ENCODE measurements at regions not wholly inside any gene's neighbourhood (a gene's known extent, or its start where the extent isn't known, plus 50 kb on each side); places are given as distances from the start of the nearest gene placed in this dataset.
"Not testable (repeated sequence)": the region's sequence is repeated elsewhere in the genome, so short reads cannot be mapped to it uniquely, and the experiment has no call there.

DNA sequence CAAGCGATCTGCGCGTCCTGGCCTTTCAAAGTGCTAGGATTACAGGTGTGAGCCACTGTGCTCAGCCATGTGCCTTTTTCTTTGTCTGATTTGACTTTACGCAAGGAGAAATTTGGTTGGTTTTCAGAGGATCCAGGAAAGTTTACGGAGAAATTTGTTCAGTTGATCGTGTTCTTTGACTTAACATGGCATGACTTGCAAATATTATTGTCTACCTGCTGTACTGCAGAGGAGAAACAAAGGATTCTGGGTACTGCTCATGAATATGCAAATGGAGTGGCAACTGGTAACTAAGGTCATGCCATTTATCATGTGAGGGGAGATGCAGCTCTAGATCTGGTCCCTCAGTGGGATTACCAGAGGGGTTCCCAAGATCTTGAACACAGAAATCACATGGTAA is 68.8 kb upstream of the CHD6 start:
- CTCF ChIA-PET, result no interaction called here
- no peaks in the 10 kb centered on the region for H3K9me3 ChIP-seq (ENCODE audit: low read depth, low read length, poor library complexity, severe bottlenecking)
- POLR2A ChIA-PET (ENCODE audit: low non-redundant PET), result no interaction called here
- no peaks in the 10 kb centered on the region for H3K27me3 ChIP-seq (replicated peaks; ENCODE audit: insufficient read depth, low read depth, low read length, poor library complexity)
- no peaks in the 10 kb centered on the region for H3K36me3 ChIP-seq (ENCODE audit: insufficient read depth, low read length, poor library complexity, severe bottlenecking)
- no peaks in the 10 kb centered on the region for H3K4me1 ChIP-seq (ENCODE audit: insufficient read depth, low read length, poor library complexity, severe bottlenecking)
- no TSS peak for BruUV-seq (replicated peaks)
- no peak for DNase-seq (ENCODE audit: low spot score)
- intact Hi-C loops (cut with micrococcal nuclease; ENCODE audit: unreplicated experiment), result no loop called here
- H3K4me3 ChIP-seq (ENCODE audit: low read depth, low read length, poor library complexity, severe bottlenecking), result no peak overlapping the region
- TF ChIP-seq, protein P1, sequence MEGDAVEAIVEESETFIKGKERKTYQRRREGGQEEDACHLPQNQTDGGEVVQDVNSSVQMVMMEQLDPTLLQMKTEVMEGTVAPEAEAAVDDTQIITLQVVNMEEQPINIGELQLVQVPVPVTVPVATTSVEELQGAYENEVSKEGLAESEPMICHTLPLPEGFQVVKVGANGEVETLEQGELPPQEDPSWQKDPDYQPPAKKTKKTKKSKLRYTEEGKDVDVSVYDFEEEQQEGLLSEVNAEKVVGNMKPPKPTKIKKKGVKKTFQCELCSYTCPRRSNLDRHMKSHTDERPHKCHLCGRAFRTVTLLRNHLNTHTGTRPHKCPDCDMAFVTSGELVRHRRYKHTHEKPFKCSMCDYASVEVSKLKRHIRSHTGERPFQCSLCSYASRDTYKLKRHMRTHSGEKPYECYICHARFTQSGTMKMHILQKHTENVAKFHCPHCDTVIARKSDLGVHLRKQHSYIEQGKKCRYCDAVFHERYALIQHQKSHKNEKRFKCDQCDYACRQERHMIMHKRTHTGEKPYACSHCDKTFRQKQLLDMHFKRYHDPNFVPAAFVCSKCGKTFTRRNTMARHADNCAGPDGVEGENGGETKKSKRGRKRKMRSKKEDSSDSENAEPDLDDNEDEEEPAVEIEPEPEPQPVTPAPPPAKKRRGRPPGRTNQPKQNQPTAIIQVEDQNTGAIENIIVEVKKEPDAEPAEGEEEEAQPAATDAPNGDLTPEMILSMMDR (conservative IDR thresholded peaks at IDR 0.05; ENCODE audit: low read depth, low read length), result no peak
- TF ChIP-seq EZH2 (IDR thresholded peaks at IDR 0.05; ENCODE audit: borderline replicate concordance, low read depth, low read length, poor library complexity, severe bottlenecking), result no peak
- no peak overlapping the region for H3K27ac ChIP-seq (ENCODE audit: low read depth, low read length, poor library complexity, severe bottlenecking)

DNA sequence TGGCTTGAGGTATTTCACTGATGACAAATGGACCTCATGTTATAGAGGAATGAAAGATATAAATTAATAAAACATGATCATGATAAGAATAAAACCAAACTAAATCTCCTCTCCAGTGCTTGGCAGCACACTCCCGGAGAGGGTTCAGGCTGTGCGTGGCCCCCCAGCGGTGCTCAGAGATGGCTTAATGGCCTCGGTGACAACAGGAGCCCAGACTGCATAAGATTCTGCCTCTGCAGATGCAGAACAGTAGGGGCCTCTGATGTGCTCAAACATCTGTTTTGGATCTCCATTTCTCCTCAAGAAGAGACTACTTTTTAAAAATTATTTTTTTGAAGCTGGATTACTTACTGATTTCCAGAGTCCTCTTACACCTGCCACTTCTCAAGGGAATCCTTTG is 67.0 kb upstream of the CHD6 start:
- H3K9me3 ChIP-seq (ENCODE audit: low read depth, low read length, poor library complexity, severe bottlenecking); H3K27ac ChIP-seq (ENCODE audit: low read depth, low read length, poor library complexity, severe bottlenecking); intact Hi-C loops (cut with micrococcal nuclease; ENCODE audit: unreplicated experiment); DNase-seq (ENCODE audit: low spot score); H3K4me3 ChIP-seq (ENCODE audit: low read depth, low read length, poor library complexity, severe bottlenecking); H3K27me3 ChIP-seq (replicated peaks; ENCODE audit: insufficient read depth, low read depth, low read length, poor library complexity); H3K4me1 ChIP-seq (ENCODE audit: insufficient read depth, low read length, poor library complexity, severe bottlenecking); CTCF ChIA-PET; H3K36me3 ChIP-seq (ENCODE audit: insufficient read depth, low read length, poor library complexity, severe bottlenecking); BruUV-seq (replicated peaks); POLR2A ChIA-PET (ENCODE audit: low non-redundant PET): not testable (repeated sequence)

DNA sequence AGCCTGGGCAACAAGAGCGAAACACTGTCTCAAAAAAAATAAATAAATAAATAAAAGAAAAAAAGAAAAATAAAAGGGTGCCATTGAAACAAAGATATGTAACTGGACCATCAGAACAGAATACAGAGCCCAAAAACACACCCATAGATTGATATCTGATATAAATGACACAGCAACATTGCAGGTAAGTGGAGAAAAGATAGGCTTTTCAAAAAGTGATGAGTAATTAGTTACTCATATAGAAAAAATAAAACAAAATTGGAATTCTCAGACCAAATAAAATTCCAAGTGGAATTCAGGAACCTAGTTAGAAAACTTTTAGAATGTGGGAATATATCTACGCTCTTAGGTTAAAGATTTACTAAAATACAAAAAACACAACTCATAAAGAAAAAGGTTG is 60.6 kb upstream of the CHD6 start:
- intact Hi-C loops (cut with micrococcal nuclease; ENCODE audit: unreplicated experiment), result no loop called here
- H3K36me3 ChIP-seq (ENCODE audit: insufficient read depth, low read length, poor library complexity, severe bottlenecking), result no peaks in the 10 kb centered on the region
- DNase-seq (ENCODE audit: low spot score), result no peak
- H3K9me3 ChIP-seq (ENCODE audit: low read depth, low read length, poor library complexity, severe bottlenecking), result no peaks in the 10 kb centered on the region
- H3K27me3 ChIP-seq (replicated peaks; ENCODE audit: insufficient read depth, low read depth, low read length, poor library complexity), result no peaks in the 10 kb centered on the region
- no peak for TF ChIP-seq EZH2 (IDR thresholded peaks at IDR 0.05; ENCODE audit: borderline replicate concordance, low read depth, low read length, poor library complexity, severe bottlenecking)
- TF ChIP-seq, protein P1 (conservative IDR thresholded peaks at IDR 0.05; ENCODE audit: low read depth, low read length), result no peak
- CTCF ChIA-PET, result no interaction called here
- H3K4me3 ChIP-seq (ENCODE audit: low read depth, low read length, poor library complexity, severe bottlenecking), result no peak overlapping the region
- H3K4me1 ChIP-seq (ENCODE audit: insufficient read depth, low read length, poor library complexity, severe bottlenecking), result no peaks in the 10 kb centered on the region
- POLR2A ChIA-PET (ENCODE audit: low non-redundant PET), result no interaction called here
- no peak overlapping the region for H3K27ac ChIP-seq (ENCODE audit: low read depth, low read length, poor library complexity, severe bottlenecking)
- no TSS peak for BruUV-seq (replicated peaks)

DNA sequence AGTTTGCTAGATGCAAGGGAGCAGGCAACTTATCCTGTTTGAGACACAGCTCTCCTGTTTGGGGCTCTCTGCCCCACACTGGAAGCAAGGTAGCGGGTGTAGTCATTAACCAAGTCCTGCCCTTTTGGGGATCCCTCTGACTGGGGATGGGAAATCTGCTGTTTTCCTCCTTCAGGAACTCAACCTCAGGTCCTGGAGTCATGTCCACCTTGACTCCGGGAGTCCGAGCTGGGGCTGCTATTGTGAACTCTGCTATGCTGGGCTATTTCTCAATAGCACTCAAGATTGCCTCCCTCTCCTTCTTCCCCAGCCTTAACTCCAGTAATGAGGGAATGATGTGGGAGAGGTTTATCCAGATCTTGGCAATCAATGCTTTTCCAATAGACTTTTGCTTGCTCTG is 54.1 kb upstream of the CHD6 start:
- Histone ChIP-seq H3K27ac (ENCODE audit: low read depth, low read length, poor library complexity, severe bottlenecking) (no peak overlapping the region), H3K9me3 (ENCODE audit: low read depth, low read length, poor library complexity, severe bottlenecking) (no peaks in the 10 kb centered on the region), H3K36me3 (ENCODE audit: insufficient read depth, low read length, poor library complexity, severe bottlenecking) (no peaks in the 10 kb centered on the region), H3K27me3 (replicated peaks; ENCODE audit: insufficient read depth, low read depth, low read length, poor library complexity) (no peaks in the 10 kb centered on the region), H3K4me1 (ENCODE audit: insufficient read depth, low read length, poor library complexity, severe bottlenecking) (peaks cover 11% of the 10 kb centered on the region), H3K4me3 (ENCODE audit: low read depth, low read length, poor library complexity, severe bottlenecking) (no peak overlapping the region)
- ChIA-PET POLR2A (ENCODE audit: low non-redundant PET) (no interaction called here), CTCF (no interaction called here)
- TF ChIP-seq, protein P1 (conservative IDR thresholded peaks at IDR 0.05; ENCODE audit: low read depth, low read length), result no peak
- TF ChIP-seq EZH2 (IDR thresholded peaks at IDR 0.05; ENCODE audit: borderline replicate concordance, low read depth, low read length, poor library complexity, severe bottlenecking), result no peak
- no peak for DNase-seq (ENCODE audit: low spot score)
- no TSS peak for BruUV-seq (replicated peaks)
- intact Hi-C loops (cut with micrococcal nuclease; ENCODE audit: unreplicated experiment), result no loop called here
